Activated CD4-positive, alpha-beta T cell treated with anti-CD3 and anti-CD28 coated beads, Interleukin-2, amount 10 ng/mL, durations not matched to agents 24 days and 14 days (primary cell): ENCODE measurements at regions not wholly inside any gene's neighbourhood (a gene's known extent, or its start where the extent isn't known, plus 50 kb on each side); places are given as distances from the start of the nearest gene placed in this dataset.

Experiments
- DNase-seq: peaks from one replicate; pipeline ENCODE4 v3.0.0; 2022
- H3K27ac Mint-ChIP-seq: one replicate; pipeline ENCODE4 v1.8.0; 2022; ENCODE audit warnings: mild to moderate bottlenecking, mixed read lengths
- H3K27me3 Mint-ChIP-seq: one replicate; pipeline ENCODE4 v1.8.0; 2022; ENCODE audit warnings: mixed read lengths
- H3K36me3 Mint-ChIP-seq: one replicate; pipeline ENCODE4 v1.8.0; 2022; ENCODE audit warnings: low read depth, mild to moderate bottlenecking, mixed read lengths
- H3K4me1 Mint-ChIP-seq: one replicate; pipeline ENCODE4 v1.8.0; 2021; ENCODE audit warnings: mixed read lengths
- H3K4me3 Mint-ChIP-seq: one replicate; pipeline ENCODE4 v1.8.0; 2022; ENCODE audit warnings: mild to moderate bottlenecking, moderate library complexity, mixed read lengths
- H3K9me3 Mint-ChIP-seq: one replicate; pipeline ENCODE4 v1.8.0; 2021; ENCODE audit warnings: mixed read lengths
- intact Hi-C: fragments of 100-400 bp; cut with micrococcal nuclease; formaldehyde crosslinking; loops from one replicate; pipeline ENCODE4 v1.15.1; 2023

DNA sequence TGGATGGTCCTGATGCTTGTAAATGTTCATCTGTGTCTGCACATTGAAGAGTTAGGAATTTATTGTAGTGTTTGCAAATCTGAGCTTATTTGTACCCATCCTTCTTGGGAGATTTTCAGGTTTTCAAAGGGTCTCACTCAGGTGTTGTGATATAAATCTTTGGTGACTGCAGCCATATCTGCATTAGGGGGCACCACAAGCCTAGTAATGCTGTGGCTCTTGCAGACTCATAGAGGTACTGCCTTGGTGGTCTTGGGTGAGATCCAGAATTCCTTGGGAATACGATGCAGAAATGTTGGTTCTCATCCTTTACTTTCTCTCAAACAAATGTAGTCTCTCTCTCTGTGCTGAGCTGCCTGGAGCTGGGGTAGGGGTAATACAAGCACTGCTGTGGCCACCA lies 405.9 kb downstream of the TTLL7 start:
- peaks cover 23% of the 10 kb centered on the region for H3K9me3 Mint-ChIP-seq
- H3K27ac Mint-ChIP-seq, result no peak overlapping the region
- no peaks in the 10 kb centered on the region for H3K27me3 Mint-ChIP-seq
- intact Hi-C loops, result no loop called here
- H3K4me1 Mint-ChIP-seq, result peaks cover 2% of the 10 kb centered on the region
- no peak overlapping the region for H3K4me3 Mint-ChIP-seq
- no peak for DNase-seq
- H3K36me3 Mint-ChIP-seq, result no peaks in the 10 kb centered on the region

GRCh38 chr1:83588140-83588539 lies 410.8 kb downstream of the TTLL7 start:
- DNase-seq, result no peak
- Mint-ChIP-seq H3K27ac (no peak overlapping the region), H3K9me3 (peaks cover 16% of the 10 kb centered on the region), H3K4me3 (no peak overlapping the region), H3K4me1 (peaks cover 2% of the 10 kb centered on the region), H3K27me3 (no peaks in the 10 kb centered on the region), H3K36me3 (no peaks in the 10 kb centered on the region)
- intact Hi-C loops, result loop anchor here (10.0 kb wide), 1 partner anchor 63 kb away; no protein-coding TSS in a partner anchor

DNA sequence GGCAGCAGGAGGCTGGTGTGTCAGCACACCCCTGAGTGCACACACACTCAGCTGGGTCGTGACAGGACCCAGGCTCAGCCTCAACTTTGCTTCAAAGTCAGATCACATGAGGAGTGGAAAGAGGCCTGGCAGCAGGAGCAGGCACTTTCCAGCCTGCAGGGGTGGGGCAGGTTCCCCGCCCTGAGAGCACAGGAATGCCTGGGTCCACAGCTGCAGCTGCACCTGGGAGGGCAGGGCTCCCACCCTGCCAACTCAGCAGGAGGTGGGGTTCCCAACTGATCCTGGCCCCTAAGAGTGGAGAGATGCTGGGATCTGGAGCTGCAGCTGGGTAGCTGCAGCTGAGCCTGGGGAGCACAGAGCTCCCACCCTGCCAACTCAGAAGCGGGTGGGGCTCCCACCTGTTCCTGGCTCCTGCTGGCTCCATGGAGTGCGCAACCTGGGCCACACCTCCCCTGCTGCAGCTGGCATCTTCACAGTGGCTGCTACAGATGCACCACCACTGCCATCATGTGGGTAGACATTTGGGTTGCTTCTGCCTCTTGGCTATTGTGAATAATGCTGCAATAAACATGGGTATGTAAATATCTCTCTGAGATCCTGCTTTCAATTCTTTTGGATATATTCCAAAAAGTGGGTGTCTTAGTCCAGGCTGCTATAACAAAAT lies 415.4 kb downstream of the TTLL7 start:
- Mint-ChIP-seq H3K9me3 (peaks cover 7% of the 10 kb centered on the region), H3K27me3 (no peaks in the 10 kb centered on the region), H3K4me3 (no peak overlapping the region), H3K4me1 (no peaks in the 10 kb centered on the region), H3K36me3 (peaks cover 2% of the 10 kb centered on the region), H3K27ac (no peak overlapping the region)
- DNase-seq, result peak; percentile 83
- intact Hi-C loops, result loop anchor here (10.0 kb wide), 1 partner anchor 59 kb away; no protein-coding TSS in a partner anchor

DNA sequence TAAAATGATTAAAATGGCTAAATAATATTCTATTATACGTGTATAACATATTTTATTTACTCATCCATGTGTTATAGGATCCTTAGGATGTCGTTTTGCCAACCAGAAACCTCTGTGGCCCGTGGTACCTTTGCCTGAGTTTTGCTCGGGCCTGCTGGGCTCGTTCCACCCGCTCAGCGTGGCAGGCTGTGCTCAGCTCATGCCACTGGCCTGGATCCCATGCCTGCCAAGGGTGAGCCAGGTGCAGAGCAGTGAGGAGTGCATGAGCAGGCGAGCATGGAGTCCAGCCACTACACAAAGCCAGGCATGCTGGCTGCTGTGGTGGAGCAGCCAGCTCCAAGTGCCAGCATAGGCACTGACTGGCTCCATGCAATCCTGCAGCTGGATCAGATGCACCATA lies 417.2 kb downstream of the TTLL7 start:
- H3K4me1 Mint-ChIP-seq, result no peaks in the 10 kb centered on the region
- intact Hi-C loops, result loop anchor here (10.0 kb wide), 1 partner anchor 57 kb away; no protein-coding TSS in a partner anchor

GRCh38 chr1:83574791-83575190 lies 424.1 kb downstream of the TTLL7 start:
- no peaks in the 10 kb centered on the region for H3K36me3 Mint-ChIP-seq
- DNase-seq, result no peak
- H3K4me3 Mint-ChIP-seq, result no peak overlapping the region
- no peak overlapping the region for H3K27ac Mint-ChIP-seq
- intact Hi-C loops, result no loop called here
- H3K27me3 Mint-ChIP-seq, result no peaks in the 10 kb centered on the region
- H3K4me1 Mint-ChIP-seq, result no peaks in the 10 kb centered on the region
- H3K9me3 Mint-ChIP-seq, result no peaks in the 10 kb centered on the region

More for the DNA sequence above, 417.2 kb downstream of the TTLL7 start:
- Mint-ChIP-seq H3K27me3 (no peaks in the 10 kb centered on the region), H3K27ac (no peak overlapping the region), H3K36me3 (peaks cover 2% of the 10 kb centered on the region), H3K4me3 (no peak overlapping the region), H3K9me3 (peaks cover 6% of the 10 kb centered on the region)
- no peak for DNase-seq

- no peaks in the 10 kb centered on the region for H3K27me3 Mint-ChIP-seq
- no peak for DNase-seq
- H3K27ac Mint-ChIP-seq, result no peak overlapping the region
- no peaks in the 10 kb centered on the region for H3K36me3 Mint-ChIP-seq
- no peak overlapping the region for H3K4me3 Mint-ChIP-seq
- no peaks in the 10 kb centered on the region for H3K4me1 Mint-ChIP-seq
- H3K9me3 Mint-ChIP-seq, result peaks cover 3% of the 10 kb centered on the region
- intact Hi-C loops, result no loop called here
Observed at GRCh38 chr1:83573776-83574175, 425.2 kb downstream of the TTLL7 start.

DNA sequence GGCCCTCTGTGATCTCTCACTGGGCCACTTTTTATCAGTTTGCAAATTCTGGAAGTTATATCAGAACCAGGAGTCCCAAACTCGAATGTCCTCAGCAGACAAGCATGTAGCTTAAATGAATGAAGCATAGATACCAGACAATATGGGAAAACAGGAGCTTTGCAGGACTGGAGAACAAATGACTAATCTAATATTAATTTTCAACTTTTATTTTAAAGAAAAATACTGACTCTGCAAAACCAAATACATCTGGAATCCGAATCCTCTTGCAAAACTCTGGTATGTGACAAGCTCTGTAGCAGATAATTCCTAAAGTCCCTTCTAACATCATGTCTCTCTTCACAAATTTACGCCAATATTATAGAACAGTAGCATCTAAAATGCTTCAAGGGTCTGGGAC lies 427.4 kb downstream of the TTLL7 start:
- intact Hi-C loops, result no loop called here
- Mint-ChIP-seq H3K9me3 (peaks cover 3% of the 10 kb centered on the region), H3K27me3 (no peaks in the 10 kb centered on the region), H3K4me3 (no peak overlapping the region), H3K4me1 (no peaks in the 10 kb centered on the region), H3K36me3 (no peaks in the 10 kb centered on the region), H3K27ac (no peak overlapping the region)
- DNase-seq, result no peak

GRCh38 chr1:83561346-83561745 lies 437.6 kb downstream of the TTLL7 start:
- H3K27ac Mint-ChIP-seq, result no peak overlapping the region
- H3K36me3 Mint-ChIP-seq, result no peaks in the 10 kb centered on the region
- peaks cover 22% of the 10 kb centered on the region for H3K9me3 Mint-ChIP-seq
- no peak for DNase-seq
- H3K4me1 Mint-ChIP-seq, result no peaks in the 10 kb centered on the region
- intact Hi-C loops, result no loop called here
- no peaks in the 10 kb centered on the region for H3K27me3 Mint-ChIP-seq
- H3K4me3 Mint-ChIP-seq, result no peak overlapping the region

- peaks cover 27% of the 10 kb centered on the region for H3K9me3 Mint-ChIP-seq
- H3K27me3 Mint-ChIP-seq, result no peaks in the 10 kb centered on the region
- no peak overlapping the region for H3K4me3 Mint-ChIP-seq
- intact Hi-C loops, result no loop called here
- no peak for DNase-seq
- H3K27ac Mint-ChIP-seq, result no peak overlapping the region
- H3K4me1 Mint-ChIP-seq, result no peaks in the 10 kb centered on the region
- no peaks in the 10 kb centered on the region for H3K36me3 Mint-ChIP-seq
Observed at GRCh38 chr1:83559129-83559840, 439.6 kb downstream of the TTLL7 start.

DNA sequence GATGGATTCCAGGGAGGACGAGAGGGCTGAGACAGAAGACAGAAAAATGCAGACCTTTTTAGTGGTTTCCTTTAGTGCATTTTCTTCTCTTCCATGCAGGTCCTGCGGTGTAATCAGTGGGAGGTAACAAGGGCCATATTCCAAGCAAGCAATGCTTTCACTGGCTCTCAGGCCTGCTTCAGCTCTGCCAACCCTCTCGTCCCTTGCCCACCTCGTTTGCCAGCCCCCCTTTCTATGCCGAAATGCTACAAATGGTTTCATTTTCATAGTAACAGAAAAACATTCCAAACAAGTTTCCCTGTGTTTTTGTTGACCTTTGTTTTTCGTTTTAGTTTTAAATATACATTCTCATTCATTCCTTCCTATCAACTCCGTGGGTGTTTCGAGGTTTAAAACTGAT lies 443.1 kb downstream of the TTLL7 start:
- no peak overlapping the region for H3K4me3 Mint-ChIP-seq
- DNase-seq, result no peak
- H3K27me3 Mint-ChIP-seq, result no peaks in the 10 kb centered on the region
- H3K27ac Mint-ChIP-seq, result no peak overlapping the region
- intact Hi-C loops, result no loop called here
- no peaks in the 10 kb centered on the region for H3K36me3 Mint-ChIP-seq
- peaks cover 21% of the 10 kb centered on the region for H3K9me3 Mint-ChIP-seq
- H3K4me1 Mint-ChIP-seq, result no peaks in the 10 kb centered on the region

DNA sequence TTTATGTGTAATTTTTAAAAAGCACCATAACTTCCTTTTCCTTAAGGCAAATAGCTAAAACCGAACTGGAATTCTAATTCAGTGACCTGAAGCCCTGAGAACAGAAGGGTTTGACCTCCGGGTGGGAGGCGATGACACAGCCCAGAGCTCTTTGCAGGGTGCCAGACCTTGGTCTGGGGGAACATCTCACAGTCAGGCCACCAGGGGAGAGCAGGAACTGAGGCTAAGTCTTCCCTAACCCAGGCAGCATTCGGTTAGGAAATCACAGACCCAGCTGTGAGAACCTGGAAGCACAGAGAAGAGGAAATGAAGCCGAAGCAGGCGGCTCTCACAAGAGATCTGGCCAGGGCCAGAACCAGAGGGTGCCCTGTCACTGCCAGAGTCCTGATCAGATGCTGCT lies 444.8 kb downstream of the TTLL7 start:
- Mint-ChIP-seq H3K9me3 (peaks cover 13% of the 10 kb centered on the region), H3K27ac (no peak overlapping the region), H3K27me3 (no peaks in the 10 kb centered on the region), H3K4me3 (no peak overlapping the region), H3K4me1 (no peaks in the 10 kb centered on the region), H3K36me3 (no peaks in the 10 kb centered on the region)
- DNase-seq, result no peak
- intact Hi-C loops, result no loop called here

- no peaks in the 10 kb centered on the region for H3K36me3 Mint-ChIP-seq
- H3K4me1 Mint-ChIP-seq, result no peaks in the 10 kb centered on the region
- H3K9me3 Mint-ChIP-seq, result peaks cover 10% of the 10 kb centered on the region
- no peak for DNase-seq
- no peaks in the 10 kb centered on the region for H3K27me3 Mint-ChIP-seq
- H3K27ac Mint-ChIP-seq, result no peak overlapping the region
- H3K4me3 Mint-ChIP-seq, result no peak overlapping the region
- intact Hi-C loops, result no loop called here
Observed at GRCh38 chr1:83552820-83553219, 446.1 kb downstream of the TTLL7 start.

DNA sequence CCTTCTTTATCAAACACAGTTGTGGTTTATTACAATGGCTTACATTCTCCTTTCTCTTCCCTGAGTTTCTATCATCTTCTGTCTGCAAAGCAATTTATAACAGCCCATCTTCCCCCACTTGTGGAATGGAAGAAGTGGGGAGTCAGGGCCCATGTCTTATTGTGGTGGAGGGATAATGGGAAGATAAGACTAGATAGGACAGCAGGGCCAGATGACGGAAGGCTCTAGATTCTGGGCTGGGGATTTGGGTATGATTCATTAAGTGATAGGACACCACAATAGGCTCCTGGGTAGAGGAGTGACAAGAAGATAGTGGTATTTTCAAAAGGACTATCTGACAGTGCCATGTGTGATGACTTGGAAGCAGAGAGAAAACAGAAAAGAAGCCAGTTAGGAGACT lies 450.6 kb downstream of the TTLL7 start:
- H3K9me3 Mint-ChIP-seq, result no peaks in the 10 kb centered on the region
- no peak for DNase-seq
- intact Hi-C loops, result no loop called here
- H3K4me3 Mint-ChIP-seq, result no peak overlapping the region
- H3K36me3 Mint-ChIP-seq, result no peaks in the 10 kb centered on the region
- H3K27me3 Mint-ChIP-seq, result no peaks in the 10 kb centered on the region
- no peak overlapping the region for H3K27ac Mint-ChIP-seq
- H3K4me1 Mint-ChIP-seq, result no peaks in the 10 kb centered on the region

DNA sequence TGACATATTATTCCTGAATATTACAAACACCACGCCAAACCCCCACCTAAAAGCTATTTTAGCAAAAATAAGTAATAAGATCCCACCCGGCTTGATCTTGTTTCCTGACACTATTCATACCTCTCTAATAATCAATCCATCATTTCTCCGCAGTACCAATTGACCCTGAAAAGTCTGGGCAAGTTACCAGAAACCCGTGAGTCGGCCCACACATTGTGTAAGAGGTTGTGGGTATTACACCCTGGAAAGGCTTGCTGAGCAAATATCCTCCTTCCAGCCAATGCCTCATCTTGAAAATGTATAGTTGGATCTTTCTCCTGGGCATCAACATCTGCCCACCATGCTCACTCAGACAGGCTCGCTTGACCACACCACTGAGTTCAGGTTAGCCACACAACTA lies 451.0 kb downstream of the TTLL7 start:
- no peaks in the 10 kb centered on the region for H3K27me3 Mint-ChIP-seq
- no peak for DNase-seq
- H3K4me1 Mint-ChIP-seq, result no peaks in the 10 kb centered on the region
- no peak overlapping the region for H3K27ac Mint-ChIP-seq
- intact Hi-C loops, result no loop called here
- H3K9me3 Mint-ChIP-seq, result no peaks in the 10 kb centered on the region
- no peak overlapping the region for H3K4me3 Mint-ChIP-seq
- no peaks in the 10 kb centered on the region for H3K36me3 Mint-ChIP-seq
